Breast epithelium (tissue), 3 donors: ENCODE measurements at regions not wholly inside any gene's neighbourhood (a gene's known extent, or its start where the extent isn't known, plus 50 kb on each side); places are given as distances from the start of the nearest gene placed in this dataset.

Experiments used
- CTCF ChIP-seq, 3 donors: fragments of 450-650 bp; IDR thresholded peaks; one replicate each; pipeline ENCODE4 v1.5.1; 2016 to 2017; ENCODE audit warnings: antibody characterized with exemption in 3 of 3, mild to moderate bottlenecking in 3 of 3, moderate library complexity in 3 of 3
- POLR2A ChIP-seq: fragments of 450-650 bp; IDR thresholded peaks from one replicate; pipeline ENCODE4 v1.6.1; 2016; ENCODE audit warnings: antibody characterized with exemption, mild to moderate bottlenecking, moderate library complexity

DNA sequence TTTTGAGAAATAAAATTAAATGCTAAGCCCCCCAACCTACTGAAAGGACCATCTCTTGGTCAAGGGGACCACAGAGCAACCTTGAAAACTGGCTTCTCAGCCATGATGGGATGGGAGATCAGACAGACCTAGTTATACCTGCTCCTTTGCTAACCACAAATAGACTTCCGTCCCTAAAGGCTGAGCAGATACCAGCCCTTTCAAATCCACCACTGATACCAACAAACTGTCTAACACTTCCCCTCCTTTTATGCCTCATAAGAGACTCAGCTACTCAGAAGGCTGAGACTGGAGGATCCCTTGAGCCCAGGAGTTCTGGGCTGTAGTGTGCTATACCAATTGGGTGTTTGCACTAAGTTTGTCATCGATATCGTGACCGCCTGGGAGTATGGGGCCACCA is 407.3 kb downstream of the SIPA1L2 start:
- no peak for TF ChIP-seq CTCF (IDR thresholded peaks at IDR 0.05)
- no peak for TF ChIP-seq POLR2A
